ENCODE measurements at regions not wholly inside any gene's neighbourhood (a gene's known extent, or its start where the extent isn't known, plus 50 kb on each side); places are given as distances from the start of the nearest gene placed in this dataset.

- TF ChIP-seq POLR2AphosphoS5 (IDR thresholded peaks at IDR 0.05; ENCODE audit: low read depth, low read length) (no peak), TAF1 (IDR thresholded peaks at IDR 0.05; ENCODE audit: borderline replicate concordance, insufficient read depth, low read length) (no peak), REST (IDR thresholded peaks at IDR 0.05; ENCODE audit: insufficient read depth in 1 of 2, low read depth in 2 of 2, low read length in 2 of 2) (no peak)
These were observed 140.7 kb upstream of the SPAG17 start for GRCh38 chr1:118325550-118326225.
